ENCODE measurements at regions not wholly inside any gene's neighbourhood (a gene's known extent, or its start where the extent isn't known, plus 50 kb on each side); places are given as distances from the start of the nearest gene placed in this dataset.

GRCh38 chr3:94414418-94414817 is 351.6 kb downstream of the NSUN3 start:
- intact Hi-C loops (cut with DNase I; ENCODE audit: low total_unique reads) = no loop called here
- 54 to 75% (median 62%) methylated on average over 2 of the region's 2 CpGs for WGBS, 5 donors
- H3K27me3 ChIP-seq = no peaks in the 10 kb centered on the region
- no peaks in the 10 kb centered on the region for H3K4me1 ChIP-seq
- peak in 1 of 2 donors; percentile 27 for DNase-seq
- H3K9me3 ChIP-seq = peaks cover 0 to 11% (median 0%) of the 10 kb centered on the region in 4 donors
- no peak overlapping the region for H3K27ac ChIP-seq
- H3K36me3 ChIP-seq = no peaks in the 10 kb centered on the region
- TF ChIP-seq POLR2AphosphoS5 (IDR thresholded peaks at IDR 0.05) (no peak), EP300 (IDR thresholded peaks at IDR 0.05) (no peak), POLR2A (IDR thresholded peaks at IDR 0.05) (no peak)
- TF ChIP-seq, protein P1, sequence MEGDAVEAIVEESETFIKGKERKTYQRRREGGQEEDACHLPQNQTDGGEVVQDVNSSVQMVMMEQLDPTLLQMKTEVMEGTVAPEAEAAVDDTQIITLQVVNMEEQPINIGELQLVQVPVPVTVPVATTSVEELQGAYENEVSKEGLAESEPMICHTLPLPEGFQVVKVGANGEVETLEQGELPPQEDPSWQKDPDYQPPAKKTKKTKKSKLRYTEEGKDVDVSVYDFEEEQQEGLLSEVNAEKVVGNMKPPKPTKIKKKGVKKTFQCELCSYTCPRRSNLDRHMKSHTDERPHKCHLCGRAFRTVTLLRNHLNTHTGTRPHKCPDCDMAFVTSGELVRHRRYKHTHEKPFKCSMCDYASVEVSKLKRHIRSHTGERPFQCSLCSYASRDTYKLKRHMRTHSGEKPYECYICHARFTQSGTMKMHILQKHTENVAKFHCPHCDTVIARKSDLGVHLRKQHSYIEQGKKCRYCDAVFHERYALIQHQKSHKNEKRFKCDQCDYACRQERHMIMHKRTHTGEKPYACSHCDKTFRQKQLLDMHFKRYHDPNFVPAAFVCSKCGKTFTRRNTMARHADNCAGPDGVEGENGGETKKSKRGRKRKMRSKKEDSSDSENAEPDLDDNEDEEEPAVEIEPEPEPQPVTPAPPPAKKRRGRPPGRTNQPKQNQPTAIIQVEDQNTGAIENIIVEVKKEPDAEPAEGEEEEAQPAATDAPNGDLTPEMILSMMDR (IDR thresholded peaks at IDR 0.05) = no peak
- no peak overlapping the region for H3K4me3 ChIP-seq

DNA sequence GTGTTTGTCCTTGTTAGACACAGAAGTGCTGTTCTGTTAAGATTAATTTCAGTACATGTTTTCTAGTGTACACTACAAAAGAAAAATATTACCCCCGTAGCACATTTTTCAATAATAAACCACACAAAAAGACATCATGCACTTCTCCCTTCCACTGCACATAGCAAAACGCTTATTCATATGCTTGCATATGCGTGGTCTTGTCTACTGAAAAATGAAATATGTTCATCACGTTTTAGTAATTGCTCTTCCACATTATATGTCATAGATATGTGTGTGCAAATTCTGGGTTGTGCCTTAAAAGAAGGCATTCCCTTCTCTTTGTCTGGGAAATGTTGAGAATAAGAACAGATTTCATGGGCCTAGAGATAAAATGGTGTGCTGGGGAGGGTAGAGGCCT is 353.9 kb downstream of the NSUN3 start:
- intact Hi-C loops (cut with DNase I; ENCODE audit: low total_unique reads) = no loop called here
- H3K36me3 ChIP-seq = no peaks in the 10 kb centered on the region
- WGBS, 5 donors = 76 to 87% (median 83%) methylated on average over 4 of the region's 4 CpGs
- H3K27ac ChIP-seq = no peak overlapping the region
- no peak for TF ChIP-seq POLR2A (IDR thresholded peaks at IDR 0.05)
- TF ChIP-seq, protein P1 (IDR thresholded peaks at IDR 0.05) = no peak
- TF ChIP-seq POLR2AphosphoS5 (IDR thresholded peaks at IDR 0.05) = no peak
- no peak for TF ChIP-seq EP300 (IDR thresholded peaks at IDR 0.05)
- no peak overlapping the region for H3K4me3 ChIP-seq
- H3K4me1 ChIP-seq = no peaks in the 10 kb centered on the region
- no peak for DNase-seq
- H3K9me3 ChIP-seq = peaks cover 0 to 15% (median 2%) of the 10 kb centered on the region in 4 donors
- H3K27me3 ChIP-seq = no peaks in the 10 kb centered on the region

- intact Hi-C loops (cut with DNase I; ENCODE audit: low total_unique reads) = no loop called here
- Histone ChIP-seq H3K4me3 (no peak overlapping the region), H3K4me1 (no peaks in the 10 kb centered on the region), H3K36me3 (no peaks in the 10 kb centered on the region), H3K9me3 (peaks cover 0 to 15% (median 2%) of the 10 kb centered on the region in 4 donors), H3K27ac (no peak overlapping the region), H3K27me3 (no peaks in the 10 kb centered on the region)
- WGBS, 5 donors = 91 to 93% (median 92%) methylated on average over 6 of the region's 6 CpGs
- TF ChIP-seq EP300 (IDR thresholded peaks at IDR 0.05) (no peak), POLR2A (IDR thresholded peaks at IDR 0.05) (no peak), POLR2AphosphoS5 (IDR thresholded peaks at IDR 0.05) (no peak)
- TF ChIP-seq, protein P1 (IDR thresholded peaks at IDR 0.05) = no peak
- no peak for DNase-seq
These were observed 355.1 kb downstream of the NSUN3 start for GRCh38 chr3:94417963-94418455.

GRCh38 chr3:94420931-94421330 is 358.1 kb downstream of the NSUN3 start:
- WGBS, 5 donors = 87 to 100% (median 97%) methylated on average over 1 of the region's 1 CpG
- intact Hi-C loops (cut with DNase I; ENCODE audit: low total_unique reads) = loop anchor here (10.0 kb wide), 1 partner anchor 64 kb away; no protein-coding TSS in a partner anchor
- no peaks in the 10 kb centered on the region for H3K4me1 ChIP-seq
- DNase-seq = no peak
- H3K9me3 ChIP-seq = peaks cover 0 to 15% (median 2%) of the 10 kb centered on the region in 4 donors
- no peak overlapping the region for H3K27ac ChIP-seq
- no peaks in the 10 kb centered on the region for H3K36me3 ChIP-seq
- no peaks in the 10 kb centered on the region for H3K27me3 ChIP-seq
- no peak for TF ChIP-seq EP300 (IDR thresholded peaks at IDR 0.05)
- TF ChIP-seq POLR2AphosphoS5 (IDR thresholded peaks at IDR 0.05) = no peak
- TF ChIP-seq POLR2A (IDR thresholded peaks at IDR 0.05) = no peak
- TF ChIP-seq, protein P1 (IDR thresholded peaks at IDR 0.05) = no peak
- H3K4me3 ChIP-seq = no peak overlapping the region

All from stomach (tissue), 8 donors.